DND-41 (cell line): ENCODE measurements at regions not wholly inside any gene's neighbourhood (a gene's known extent, or its start where the extent isn't known, plus 50 kb on each side); places are given as distances from the start of the nearest gene placed in this dataset.

ENCODE experiments used
- ATAC-seq: fragments of 200-7000 bp; cut with Tn5 transposase; 3 replicates; pipeline ENCODE4 v1.9.1; 2021; ENCODE audit warnings: low read depth; ENCODE audit not compliant: insufficient read depth
- DNase-seq: peaks from one replicate; pipeline ENCODE4 v3.0.0-alpha.2; 2020
- H2AFZ ChIP-seq: 2 replicates; pipeline ENCODE4 v1.6.0; 2012; ENCODE audit warnings: low read depth, low read length
- H3K27ac ChIP-seq: 2 replicates; pipeline ENCODE4 v1.5.1; 2012; ENCODE audit warnings: low read length, inconsistent platforms
- H3K27me3 ChIP-seq: fragments of 200-600 bp; sonication (generic); 2 replicates; pipeline ENCODE4 v1.6.0; 2012; ENCODE audit warnings: low read length, mild to moderate bottlenecking, inconsistent platforms; ENCODE audit not compliant: insufficient read depth, poor library complexity
- H3K36me3 ChIP-seq: 2 replicates; pipeline ENCODE4 v1.5.1; 2012; ENCODE audit warnings: low read length, inconsistent platforms; ENCODE audit not compliant: insufficient read depth
- H3K4me1 ChIP-seq: 2 replicates; pipeline ENCODE4 v1.5.1; 2012; ENCODE audit warnings: mild to moderate bottlenecking, low read length; ENCODE audit not compliant: insufficient read depth
- H3K4me2 ChIP-seq: 2 replicates; pipeline ENCODE4 v1.6.0; 2012; ENCODE audit warnings: mild to moderate bottlenecking, moderate library complexity, low read length, inconsistent platforms; ENCODE audit not compliant: insufficient read depth
- H3K4me3 ChIP-seq, 2 experiments: fragments of 200-600 bp in 1 of 2; shearing (Covaris generic) in 1 of 2; 2 replicates each; pipeline ENCODE4 v1.5.1; 2012 to 2016; ENCODE audit warnings: inconsistent platforms in 2 of 2, low read length in 2 of 2, mild to moderate bottlenecking in 2 of 2, low read depth in 1 of 2, moderate library complexity in 1 of 2
- H3K79me2 ChIP-seq: 2 replicates; pipeline ENCODE4 v1.6.0; 2012; ENCODE audit warnings: low read length, inconsistent platforms; ENCODE audit not compliant: insufficient read depth
- H3K9ac ChIP-seq: 2 replicates; pipeline ENCODE4 v1.6.0; 2012; ENCODE audit warnings: low read depth, mild to moderate bottlenecking, inconsistent platforms, low read length, moderate library complexity
- H3K9me3 ChIP-seq: 2 replicates; pipeline ENCODE4 v1.5.1; 2012; ENCODE audit warnings: low read length, moderate library complexity, mild to moderate bottlenecking, inconsistent platforms; ENCODE audit not compliant: insufficient read depth, severe bottlenecking
- H4K20me1 ChIP-seq: 2 replicates; pipeline ENCODE4 v1.6.0; 2012; ENCODE audit warnings: low read length; ENCODE audit not compliant: insufficient read depth
- EZH2 ChIP-seq: IDR thresholded peaks from 3 replicates; pipeline ENCODE4 v1.6.1; 2012; ENCODE audit warnings: borderline replicate concordance, low read depth, mild to moderate bottlenecking, moderate library complexity, low read length, inconsistent platforms; ENCODE audit not compliant: severe bottlenecking
- TF ChIP-seq, protein P1 (sequence below): IDR thresholded peaks from 2 replicates; pipeline ENCODE4 v1.5.1; 2012; ENCODE audit warnings: borderline replicate concordance, low read length, moderate library complexity, mild to moderate bottlenecking; ENCODE audit not compliant: poor library complexity, severe bottlenecking; ENCODE audit errors: extremely low read depth

DNA sequence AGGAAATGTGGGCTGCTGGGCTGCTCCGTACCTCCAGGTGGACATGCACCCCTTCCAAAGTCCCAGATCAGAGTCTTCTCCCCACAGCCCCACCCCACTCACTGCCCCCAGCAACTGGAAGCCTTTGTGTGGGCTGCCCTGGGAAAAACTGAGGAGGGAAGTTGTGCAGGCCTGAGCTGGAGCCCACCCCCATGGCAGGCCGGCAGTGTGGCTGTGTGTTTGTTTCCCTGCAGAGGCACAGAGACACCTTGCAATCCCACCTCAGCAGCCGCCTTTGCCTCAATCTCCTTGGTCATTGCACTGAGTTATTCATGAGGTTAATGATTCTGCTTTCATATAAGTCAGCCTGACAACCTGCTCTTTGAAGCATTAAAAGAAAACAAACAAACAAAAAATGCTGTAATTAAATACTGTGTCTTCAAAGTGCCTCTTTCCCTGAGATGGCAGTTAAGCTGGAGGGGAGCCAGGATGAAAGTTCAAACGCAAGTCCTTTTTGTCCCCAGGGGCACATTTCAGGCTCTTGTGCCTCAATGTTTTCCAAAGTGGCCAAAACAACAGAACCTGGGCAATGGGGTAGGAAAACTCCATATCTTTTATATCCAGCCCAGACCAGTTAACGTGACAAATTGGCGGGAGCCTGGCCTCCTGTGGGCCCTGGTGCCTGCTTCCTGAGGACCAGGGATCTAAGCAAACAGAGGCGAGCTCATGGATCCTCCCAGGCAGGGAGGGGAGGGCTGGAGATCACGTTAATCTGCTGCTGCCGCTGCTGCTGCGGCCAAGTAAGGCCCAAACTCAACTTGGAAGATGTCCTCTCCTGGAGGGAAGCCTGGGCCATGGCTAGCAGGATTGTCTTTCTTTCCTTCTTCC is 51.9 kb upstream of the TSPAN11 start:
- DNase-seq (no peak), ATAC-seq (no peak)
- H3K4me1 ChIP-seq = no peaks in the 10 kb centered on the region
- H3K4me2 ChIP-seq = no peak overlapping the region
- H3K9me3 ChIP-seq = no peaks in the 10 kb centered on the region
- no peak overlapping the region for H3K9ac ChIP-seq
- no peaks in the 10 kb centered on the region for H4K20me1 ChIP-seq
- H3K27ac ChIP-seq = no peak overlapping the region
- no peaks in the 10 kb centered on the region for H3K36me3 ChIP-seq
- H3K27me3 ChIP-seq = no peaks in the 10 kb centered on the region
- TF ChIP-seq, protein P1, sequence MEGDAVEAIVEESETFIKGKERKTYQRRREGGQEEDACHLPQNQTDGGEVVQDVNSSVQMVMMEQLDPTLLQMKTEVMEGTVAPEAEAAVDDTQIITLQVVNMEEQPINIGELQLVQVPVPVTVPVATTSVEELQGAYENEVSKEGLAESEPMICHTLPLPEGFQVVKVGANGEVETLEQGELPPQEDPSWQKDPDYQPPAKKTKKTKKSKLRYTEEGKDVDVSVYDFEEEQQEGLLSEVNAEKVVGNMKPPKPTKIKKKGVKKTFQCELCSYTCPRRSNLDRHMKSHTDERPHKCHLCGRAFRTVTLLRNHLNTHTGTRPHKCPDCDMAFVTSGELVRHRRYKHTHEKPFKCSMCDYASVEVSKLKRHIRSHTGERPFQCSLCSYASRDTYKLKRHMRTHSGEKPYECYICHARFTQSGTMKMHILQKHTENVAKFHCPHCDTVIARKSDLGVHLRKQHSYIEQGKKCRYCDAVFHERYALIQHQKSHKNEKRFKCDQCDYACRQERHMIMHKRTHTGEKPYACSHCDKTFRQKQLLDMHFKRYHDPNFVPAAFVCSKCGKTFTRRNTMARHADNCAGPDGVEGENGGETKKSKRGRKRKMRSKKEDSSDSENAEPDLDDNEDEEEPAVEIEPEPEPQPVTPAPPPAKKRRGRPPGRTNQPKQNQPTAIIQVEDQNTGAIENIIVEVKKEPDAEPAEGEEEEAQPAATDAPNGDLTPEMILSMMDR = no peak
- TF ChIP-seq EZH2 = no peak
- H3K4me3 ChIP-seq = no peak overlapping the region
- H2AFZ ChIP-seq = no peak overlapping the region
- H3K79me2 ChIP-seq = no peaks in the 10 kb centered on the region

DNA sequence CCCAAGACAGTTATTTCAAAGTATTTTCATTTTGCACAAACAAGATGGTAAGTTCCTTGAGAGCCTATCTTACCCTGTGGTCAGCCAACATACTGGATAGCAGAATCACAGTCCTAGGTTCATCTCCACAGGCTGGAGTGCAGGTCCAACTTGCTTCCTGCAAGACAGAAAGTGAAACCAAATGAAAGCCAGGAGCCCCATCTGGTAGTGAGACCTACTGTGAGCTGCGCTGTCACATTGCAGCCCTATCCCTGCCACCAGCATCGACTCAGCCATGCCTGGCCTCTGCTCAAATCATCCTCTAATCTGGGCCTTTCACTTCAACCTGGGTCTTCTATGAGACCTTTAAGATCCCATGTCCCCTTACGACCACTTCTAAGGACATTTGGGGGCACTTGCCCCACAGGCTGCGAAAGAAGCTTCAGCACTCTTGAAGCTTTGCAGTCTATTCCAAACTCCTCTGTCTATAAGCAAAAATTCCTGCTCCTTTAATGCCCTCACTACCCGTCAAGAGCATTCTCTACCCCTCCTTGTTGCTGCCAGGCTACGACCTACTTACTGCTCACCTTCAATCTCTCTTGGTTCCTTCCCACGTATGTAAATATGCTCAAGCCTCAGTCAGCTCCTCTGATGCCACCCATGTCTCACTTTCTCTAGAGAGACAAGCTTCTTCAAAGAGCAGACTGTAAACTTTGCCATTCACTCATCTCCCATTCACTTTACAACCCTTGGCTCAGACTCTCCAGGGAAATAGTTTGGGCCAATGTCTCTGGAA is 55.9 kb upstream of the TSPAN11 start:
- Histone ChIP-seq H3K79me2 (no peaks in the 10 kb centered on the region), H3K4me2 (no peak overlapping the region), H3K4me3 (no peak overlapping the region), H3K4me1 (no peaks in the 10 kb centered on the region), H3K36me3 (no peaks in the 10 kb centered on the region), H2AFZ (no peak overlapping the region), H3K9ac (no peak overlapping the region), H4K20me1 (no peaks in the 10 kb centered on the region), H3K9me3 (peaks cover 10% of the 10 kb centered on the region), H3K27ac (no peak overlapping the region), H3K27me3 (no peaks in the 10 kb centered on the region)
- no peak for TF ChIP-seq EZH2
- TF ChIP-seq, protein P1 = no peak
- ATAC-seq (peak; percentile 66), DNase-seq (peak; percentile 11)

DNA sequence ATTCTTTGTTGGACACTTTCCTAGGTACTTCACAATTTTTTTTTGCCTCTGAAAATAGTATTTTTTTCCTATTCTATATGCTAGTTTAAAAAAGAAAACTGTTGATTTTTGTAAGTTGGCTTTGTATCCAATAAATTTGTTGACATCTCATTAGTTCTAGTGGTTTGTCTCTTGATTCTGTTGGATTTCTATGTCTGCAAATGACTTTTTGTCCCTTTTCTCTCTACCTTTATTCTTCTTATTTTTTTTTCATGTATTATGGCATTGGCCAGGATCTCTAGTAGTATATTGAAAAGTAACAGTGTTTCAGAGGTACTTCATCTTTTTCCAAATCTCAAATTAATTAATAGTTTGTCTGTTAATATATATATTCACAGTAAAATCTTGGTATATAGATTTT is 59.1 kb upstream of the TSPAN11 start:
- no peaks in the 10 kb centered on the region for H3K27me3 ChIP-seq
- TF ChIP-seq, protein P1 = no peak
- no peak for TF ChIP-seq EZH2
- H2AFZ ChIP-seq = no peak overlapping the region
- H3K9me3 ChIP-seq = peaks cover 10% of the 10 kb centered on the region
- DNase-seq = no peak
- H3K9ac ChIP-seq = no peak overlapping the region
- no peaks in the 10 kb centered on the region for H3K36me3 ChIP-seq
- no peak overlapping the region for H3K4me2 ChIP-seq
- H3K4me1 ChIP-seq = no peaks in the 10 kb centered on the region
- H4K20me1 ChIP-seq = no peaks in the 10 kb centered on the region
- H3K79me2 ChIP-seq = no peaks in the 10 kb centered on the region
- H3K27ac ChIP-seq = no peak overlapping the region
- H3K4me3 ChIP-seq = no peak overlapping the region
- ATAC-seq = no peak
